Skin of body (tissue), 1 donor: ENCODE measurements at regions not wholly inside any gene's neighbourhood (a gene's known extent, or its start where the extent isn't known, plus 50 kb on each side); places are given as distances from the start of the nearest gene placed in this dataset.
A peak's percentile ranks its signal among the peaks of the same experiment; 100 is the strongest.
"Not testable (repeated sequence)": the region's sequence is repeated elsewhere in the genome, so short reads cannot be mapped to it uniquely, and the experiment has no call there.

Source experiments
- DNase-seq: peaks from one replicate; lab custom pipeline; 2025; lab: John Stamatoyannopoulos, UW

DNA sequence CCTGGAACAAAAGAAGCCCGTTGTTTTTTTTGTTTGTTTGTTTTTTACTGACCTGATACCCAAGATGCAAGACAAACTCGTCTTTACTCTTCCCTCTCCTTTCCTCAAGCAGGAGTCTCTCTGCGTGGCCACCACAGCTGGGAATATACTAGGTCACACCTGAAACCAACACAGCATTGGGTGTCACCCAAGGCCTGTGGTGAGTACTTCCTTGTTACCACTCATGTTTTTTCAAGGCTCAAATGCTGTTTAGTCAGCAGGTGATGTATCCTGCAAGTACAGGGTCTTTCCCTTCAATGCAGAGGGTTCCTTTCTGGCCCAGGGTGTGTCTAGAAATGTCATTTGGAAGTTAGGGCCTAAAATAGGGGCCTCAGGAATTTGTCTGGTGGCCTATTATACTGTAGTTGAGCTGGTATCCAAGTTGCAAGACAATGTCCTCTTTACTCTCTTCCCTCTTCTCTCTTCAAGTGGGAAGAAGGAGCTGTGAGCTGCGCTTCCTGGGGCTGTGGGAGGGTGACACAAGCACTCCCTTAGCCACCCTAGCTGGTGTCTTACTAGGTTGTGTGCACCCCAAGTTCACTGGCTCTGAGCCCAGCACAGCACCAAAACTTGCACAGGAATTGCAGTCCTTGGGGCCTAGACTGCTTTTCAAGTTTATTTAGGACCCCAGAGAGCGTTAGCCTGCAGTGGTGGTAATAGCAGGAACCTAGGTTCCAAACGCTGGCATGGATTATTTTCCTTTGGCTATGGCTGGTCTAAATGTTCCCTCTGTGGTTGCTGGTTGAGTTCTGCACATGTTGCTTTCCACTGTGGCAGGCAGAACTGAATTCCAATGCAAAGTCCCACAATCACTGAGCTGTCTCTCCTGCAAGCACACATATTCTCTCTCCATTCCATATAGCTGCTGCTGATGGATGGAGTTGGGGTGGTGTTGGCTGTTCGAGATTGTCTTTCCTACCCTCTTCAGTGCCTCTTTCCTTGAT, 91.4 kb upstream of the LYPLAL1 start:
- DNase-seq = no peak

DNA sequence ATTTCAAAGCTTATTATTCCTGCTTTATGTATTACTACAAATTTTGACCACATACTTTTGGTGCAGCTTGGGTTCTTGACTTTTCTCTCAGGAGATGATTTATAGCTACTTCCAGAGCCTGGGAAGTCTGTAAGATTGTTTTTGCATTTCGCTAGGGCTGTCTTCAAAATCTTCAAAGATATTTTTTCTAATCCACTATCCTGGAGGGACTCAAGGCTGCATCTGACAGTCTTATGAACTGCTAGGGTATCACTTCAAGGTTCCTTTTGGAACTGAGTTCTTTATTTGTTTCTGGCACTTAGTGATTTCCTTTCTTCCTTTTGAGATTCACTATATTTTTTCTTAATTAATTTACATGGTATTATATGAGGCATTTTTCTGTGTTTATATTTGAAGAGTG, 90.0 kb upstream of the LYPLAL1 start:
- DNase-seq = no peak

DNA sequence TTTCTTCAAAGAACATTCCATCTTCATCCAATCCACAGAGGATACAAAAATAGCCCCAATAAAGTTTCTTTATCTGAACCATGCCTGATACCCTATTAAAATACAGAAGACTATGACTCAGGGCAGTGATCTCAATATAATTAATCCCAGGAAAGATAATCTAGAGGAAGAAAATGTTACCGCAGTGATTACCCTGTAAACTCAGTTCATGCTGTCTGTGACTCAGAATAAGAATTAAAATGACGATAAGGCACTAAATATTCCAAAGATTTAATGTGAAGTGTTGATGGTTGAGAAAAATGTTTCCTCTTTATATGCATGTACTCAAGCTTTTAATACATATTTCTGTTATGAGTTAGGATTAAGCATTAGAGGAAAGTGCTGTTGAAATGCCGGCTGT, 88.6 kb upstream of the LYPLAL1 start:
- DNase-seq = no peak

DNA sequence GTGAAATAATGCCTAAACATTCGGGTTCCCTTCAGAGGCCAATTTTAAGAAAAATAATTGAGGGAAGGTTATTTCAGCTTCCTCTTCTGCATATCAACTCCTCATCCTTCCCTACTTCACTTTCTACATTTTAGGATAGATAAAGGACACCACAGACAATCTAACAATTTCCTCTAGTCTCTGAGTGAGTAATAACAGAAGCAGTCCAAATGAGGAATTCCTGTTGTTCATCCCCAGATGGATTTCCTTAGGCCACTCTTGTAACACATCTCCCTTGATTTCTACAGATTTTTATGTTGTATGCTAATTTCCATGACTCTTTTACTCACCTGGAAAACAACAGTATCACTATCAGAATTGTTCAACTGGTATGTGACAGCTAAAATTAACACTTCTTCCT, 87.7 kb upstream of the LYPLAL1 start:
- no peak for DNase-seq

DNA sequence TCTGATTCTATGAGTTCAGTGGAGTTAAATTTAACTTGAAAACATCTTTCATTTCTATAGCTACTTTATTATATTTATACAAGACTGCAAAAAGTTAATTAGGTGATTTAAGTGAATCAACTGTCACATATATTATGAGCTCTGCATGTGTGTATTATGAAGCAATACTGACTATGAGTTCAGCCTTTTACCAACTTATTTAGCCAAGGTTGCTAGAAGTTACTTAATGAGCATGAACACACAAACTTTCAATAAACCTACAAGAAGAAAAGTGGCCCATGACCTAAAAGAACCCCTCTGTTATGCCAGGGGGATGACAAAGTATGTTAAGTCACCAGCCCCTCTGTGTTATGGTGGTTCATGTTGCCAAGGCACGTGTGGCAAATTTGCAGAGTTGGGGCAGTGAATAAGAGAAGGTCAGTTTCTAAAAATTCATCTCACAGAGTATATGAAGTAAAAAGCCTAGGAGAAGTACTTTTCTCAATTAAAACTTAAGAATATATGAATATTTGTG, 86.7 kb upstream of the LYPLAL1 start:
- no peak for DNase-seq

DNA sequence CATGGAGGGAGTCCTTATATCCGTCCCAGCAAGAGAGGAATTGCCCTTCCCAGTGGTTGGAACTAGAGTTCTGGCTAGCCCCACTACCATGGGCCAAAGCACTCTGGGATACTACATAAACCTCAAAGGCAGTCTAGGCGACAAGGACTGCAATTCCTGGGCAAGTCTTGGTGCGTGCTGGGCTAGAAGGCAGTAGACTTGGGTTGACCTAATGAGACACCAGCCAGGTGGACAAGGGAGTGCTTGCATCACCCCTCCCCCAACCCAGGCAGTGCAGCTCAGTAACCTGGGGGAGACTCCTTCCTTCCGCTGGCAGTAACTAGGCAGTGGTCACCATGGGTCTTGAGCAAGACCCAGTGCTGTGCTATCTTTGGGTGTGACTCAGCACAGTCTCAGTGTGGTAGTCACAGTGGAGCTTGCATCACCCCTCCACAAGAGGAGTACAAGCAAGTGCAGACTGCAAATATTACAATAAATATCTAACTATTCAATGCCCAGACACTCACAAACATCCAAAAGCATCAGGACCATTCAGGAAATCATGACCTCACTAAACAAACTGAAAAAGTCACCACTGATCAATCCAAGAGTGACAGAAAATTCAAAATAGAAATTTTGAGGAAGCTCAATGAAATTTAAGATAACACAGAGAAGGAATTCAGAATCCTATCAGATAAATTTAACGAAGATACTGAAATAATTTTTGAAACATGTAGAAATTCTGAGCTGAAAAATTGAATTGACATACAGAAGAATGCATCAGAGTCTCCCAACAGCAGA, 84.7 kb upstream of the LYPLAL1 start:
- DNase-seq = no peak

DNA sequence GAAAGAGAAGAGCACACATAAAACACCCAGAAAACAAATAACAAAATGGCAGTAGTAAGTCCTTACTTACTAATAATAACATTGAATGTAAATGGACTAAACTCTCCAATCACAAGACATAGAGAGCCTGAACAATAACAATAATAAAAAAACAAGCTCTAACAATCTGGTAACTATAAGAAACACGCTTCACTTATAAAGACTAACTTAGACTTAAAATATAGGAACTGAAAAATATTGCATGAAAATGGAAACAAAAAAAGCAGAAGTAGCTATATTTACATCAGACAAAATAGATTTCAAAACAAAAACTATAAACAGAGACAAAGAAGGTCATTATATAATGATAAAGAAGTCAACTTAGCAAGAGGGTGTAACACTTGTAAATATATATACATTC, 83.1 kb upstream of the LYPLAL1 start:
- no peak for DNase-seq

DNA sequence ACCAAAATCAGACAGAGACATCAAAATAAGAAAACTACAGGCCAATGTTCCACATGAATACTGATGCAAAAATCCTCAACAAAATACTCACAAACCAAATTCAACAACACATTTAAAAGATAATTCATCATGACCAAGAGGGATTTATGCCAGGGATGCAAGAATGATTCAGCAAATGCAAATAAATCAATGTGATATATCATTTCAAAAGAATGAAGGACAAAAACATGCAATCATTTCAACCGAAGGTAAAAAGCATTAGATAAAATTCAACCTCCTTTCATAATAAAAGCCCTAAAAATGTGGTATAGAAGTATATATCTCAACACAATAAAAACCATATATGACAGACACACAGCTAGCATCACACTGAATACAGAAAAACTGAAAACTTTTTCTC, 81.5 kb upstream of the LYPLAL1 start:
- no peak for DNase-seq

DNA sequence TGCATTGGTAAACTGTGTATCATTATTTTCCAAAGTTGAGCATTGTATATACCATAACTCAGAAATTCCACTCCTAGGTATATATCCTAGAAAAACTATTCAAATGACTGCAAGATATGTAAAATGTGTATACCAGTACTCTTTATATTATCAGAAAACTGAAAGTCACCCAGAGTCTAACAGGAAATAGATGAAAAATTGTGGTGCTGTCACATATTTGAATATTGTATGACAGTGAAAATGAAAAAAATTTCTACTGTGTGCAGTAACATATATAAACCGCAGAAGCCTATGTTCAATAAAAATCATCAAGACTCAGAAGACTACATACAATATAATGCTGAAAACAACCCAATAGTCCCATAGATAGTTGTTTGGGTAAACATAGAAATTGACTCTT, 74.4 kb upstream of the LYPLAL1 start:
- DNase-seq = no peak

DNA sequence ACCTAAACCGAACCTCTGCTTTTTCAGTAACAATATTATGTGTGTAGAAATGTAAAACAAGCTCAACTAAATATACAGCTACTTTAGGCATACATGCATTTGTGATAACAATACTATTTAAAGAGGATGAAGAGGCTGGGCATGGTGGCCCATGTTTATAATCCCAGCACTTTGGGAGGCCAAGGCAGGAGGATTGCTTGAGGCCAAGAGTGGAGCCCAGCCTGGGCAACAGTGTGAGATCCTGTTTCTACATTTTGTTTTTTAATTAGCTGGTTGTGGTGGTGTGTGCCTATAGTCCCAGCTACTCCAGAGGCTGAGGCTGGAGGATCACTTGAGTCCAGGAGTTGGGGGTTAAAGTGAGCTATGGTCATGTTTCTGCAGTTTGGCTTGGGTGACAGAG, 73.6 kb upstream of the LYPLAL1 start:
- DNase-seq = no peak

DNA sequence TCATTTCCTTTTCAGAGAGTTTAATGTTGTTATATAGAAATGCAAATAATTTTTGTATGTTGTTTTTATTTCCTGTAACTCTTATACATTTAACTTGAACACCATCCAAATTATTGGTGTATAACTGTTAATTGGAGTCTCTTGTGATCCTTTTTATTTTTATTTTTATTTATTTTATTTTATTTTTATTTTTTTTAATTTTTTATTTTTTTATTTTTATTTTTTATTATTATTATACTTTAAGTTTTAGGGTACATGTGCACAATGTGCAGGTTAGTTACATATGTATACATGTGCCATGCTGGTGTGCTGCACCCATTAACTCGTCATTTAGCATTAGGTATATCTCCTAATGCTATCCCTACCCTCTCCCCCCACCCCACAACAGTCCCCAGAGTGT, 71.2 kb upstream of the LYPLAL1 start:
- not testable (repeated sequence) for DNase-seq

DNA sequence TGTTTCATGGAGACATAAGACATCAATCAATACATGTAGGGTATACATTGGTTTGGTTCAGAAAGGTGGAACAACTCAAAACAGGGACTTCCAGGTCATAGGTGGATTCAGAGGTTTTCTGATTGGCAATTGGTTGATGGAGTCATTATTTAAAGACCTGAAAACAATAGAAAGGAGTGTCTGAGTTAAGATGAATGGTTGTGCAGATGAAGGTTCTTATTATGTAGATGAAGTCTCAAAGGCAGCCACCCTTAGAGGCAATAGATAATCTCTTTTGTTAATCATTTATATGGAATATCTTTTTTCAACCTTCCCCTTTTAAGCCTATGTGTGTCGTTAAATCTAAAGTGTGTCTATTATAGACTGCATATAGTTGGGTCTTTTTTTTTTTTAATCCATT, 67.8 kb upstream of the LYPLAL1 start:
- no peak for DNase-seq

DNA sequence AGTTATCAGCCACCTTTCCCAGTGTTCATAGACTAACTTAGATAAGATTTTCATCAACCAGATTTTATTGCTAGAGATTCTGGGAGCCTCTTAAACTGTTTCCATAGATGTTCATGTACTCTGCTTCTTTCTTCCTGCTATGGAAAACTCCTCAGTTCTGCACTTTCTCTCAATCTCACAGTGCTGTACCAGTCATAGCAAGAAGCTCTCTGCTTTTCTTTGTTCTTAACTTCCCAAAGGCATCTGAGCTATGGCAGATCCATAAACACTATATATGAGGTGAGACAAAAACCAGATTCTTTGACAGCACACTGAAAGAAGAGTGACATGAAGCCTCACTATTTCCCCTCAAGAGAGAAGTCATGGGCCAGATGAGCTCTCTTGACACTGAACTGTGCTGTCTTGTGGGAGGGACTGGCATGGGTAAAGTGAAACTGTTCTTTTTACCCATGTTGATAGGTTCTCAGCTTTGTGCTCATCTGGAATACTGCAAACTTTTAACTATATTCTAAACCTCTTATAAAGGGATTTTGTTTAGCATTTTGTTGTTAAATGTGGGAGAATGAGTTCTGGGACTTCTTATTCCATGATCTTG, 64.2 kb upstream of the LYPLAL1 start:
- no peak for DNase-seq

DNA sequence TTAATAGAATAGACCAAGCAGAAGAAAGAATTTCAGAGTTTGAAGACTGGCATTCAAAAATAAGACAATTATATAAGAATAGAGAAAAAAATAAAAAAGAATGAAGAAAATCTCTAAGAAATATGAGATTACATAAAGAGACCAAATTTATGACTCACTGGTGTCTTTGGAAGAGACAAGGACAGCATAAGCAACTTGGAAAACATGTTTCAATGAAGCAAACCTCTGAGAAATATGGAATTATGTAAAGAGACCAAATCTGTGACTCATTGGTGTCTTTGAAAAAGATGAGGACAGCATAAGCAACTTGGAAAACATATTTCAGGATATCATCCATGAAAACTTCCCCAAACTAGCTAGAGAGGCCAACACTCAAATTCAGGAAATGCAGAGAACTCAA, 60.4 kb upstream of the LYPLAL1 start:
- DNase-seq = no peak

DNA sequence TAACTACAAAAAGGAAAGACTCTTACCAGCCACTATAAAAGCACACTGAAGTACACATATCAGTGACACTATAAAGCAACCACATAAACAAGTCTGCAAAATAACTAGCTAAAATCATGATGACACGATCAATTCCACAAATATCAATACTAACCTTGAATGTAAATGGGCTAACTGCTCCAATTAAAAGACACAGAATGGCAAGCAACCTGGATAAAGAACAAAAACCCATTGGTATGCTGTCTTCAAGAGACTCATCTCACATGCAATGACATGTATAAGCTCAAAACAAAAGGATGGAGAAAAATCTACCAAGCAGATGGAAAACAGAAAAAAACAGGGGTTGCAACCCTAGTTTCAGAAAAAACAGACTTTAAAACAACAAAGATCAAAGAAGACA, 59.7 kb upstream of the LYPLAL1 start:
- DNase-seq = no peak

DNA sequence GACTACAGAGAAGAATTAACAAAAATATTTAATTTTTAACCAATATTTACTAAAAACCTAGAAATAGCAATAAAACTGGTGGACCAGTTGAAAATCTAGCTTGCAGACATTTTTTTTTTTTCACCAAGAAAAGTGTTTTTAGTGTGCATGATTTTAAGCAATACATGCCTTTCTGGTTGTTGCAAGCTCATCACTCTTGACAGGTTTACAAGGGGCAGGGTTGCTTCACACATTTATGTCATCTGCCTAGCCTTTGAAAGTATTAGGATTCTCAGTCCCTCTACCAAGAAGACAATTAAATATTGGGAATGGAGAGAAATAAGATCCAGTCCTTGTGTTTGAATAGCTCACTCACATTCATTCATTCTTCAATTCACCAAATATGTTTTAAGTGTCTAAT, 53.8 kb upstream of the LYPLAL1 start:
- DNase-seq = no peak

DNA sequence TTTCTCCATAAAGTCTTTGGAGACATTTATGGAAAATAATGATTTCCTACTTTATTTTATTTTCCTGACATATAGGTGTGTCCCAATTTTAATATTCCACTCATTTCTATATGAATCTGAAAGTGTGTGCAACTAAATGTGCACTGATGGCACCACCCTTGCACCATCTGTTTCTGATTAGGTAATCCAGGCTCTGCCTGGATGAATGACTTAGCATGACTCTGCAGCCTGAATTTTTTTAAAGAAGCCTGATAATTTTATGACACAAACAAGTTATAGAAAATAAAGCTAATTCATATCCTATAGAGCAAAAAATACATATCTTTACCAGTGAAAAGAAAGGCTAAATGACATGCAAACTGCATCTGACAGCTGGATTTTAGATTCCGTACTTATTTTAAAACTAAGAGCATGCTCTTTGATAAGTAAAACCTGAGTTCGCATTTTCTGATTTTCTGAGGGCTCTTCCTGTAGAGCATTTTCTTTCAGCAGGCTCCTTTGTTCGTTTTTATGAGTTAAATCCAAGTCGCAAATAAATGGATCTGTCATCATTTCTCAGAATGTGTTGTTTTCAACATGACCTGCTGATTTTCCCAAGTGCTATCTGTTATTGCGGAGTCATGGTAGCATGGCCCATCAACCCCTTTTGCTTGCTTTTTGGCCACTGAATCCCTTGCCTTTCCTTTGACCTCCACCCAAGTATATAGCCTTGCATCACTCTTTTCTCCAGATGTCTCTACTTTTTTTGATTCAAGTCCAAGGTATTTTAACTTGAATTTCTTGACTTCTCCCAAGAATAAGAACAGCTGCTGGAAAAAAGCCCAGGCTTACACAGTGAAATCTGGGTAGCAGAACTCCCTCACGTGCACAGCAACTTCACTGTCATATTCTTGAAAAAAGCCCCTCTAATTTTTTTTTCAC, 52.8 kb upstream of the LYPLAL1 start:
- DNase-seq = peak; percentile 97

DNA sequence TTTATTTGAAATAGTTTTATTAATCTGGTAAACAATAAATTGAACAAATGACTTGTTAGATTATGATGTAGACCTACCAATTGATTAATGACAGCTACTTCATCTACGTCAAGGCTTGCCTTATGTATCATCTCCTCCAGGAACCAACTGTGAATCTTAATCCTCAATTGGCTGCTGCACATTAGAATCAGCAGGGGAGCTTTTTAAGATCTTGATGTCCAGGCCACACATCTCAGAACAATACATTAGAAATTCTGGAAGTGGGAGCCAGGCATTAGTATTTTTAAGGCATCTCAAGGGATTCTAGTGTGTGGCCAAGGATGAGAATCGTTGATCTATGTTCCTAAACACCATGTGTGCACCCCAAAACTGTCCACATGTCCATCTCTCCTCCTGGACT, 52.0 kb upstream of the LYPLAL1 start:
- peak; percentile 81 for DNase-seq

DNA sequence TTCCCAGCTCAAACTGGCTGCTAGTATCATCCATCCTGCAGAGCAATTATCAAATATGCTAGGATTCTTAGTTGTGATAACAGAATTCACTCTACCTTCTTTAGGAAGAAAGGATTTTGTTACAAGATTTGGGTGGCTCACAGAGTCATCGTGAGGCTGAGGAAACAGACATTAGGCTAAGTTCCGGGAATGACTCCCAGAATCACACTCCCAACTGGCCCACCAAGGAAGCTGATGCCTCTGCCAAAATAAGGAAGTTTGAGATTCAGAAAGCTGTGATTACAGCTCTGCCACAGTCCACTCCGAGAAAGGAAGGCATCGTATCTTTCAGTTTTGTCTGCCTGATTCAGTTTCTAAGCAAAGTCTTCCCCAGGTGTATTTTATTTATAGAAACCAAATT, 50.6 kb upstream of the LYPLAL1 start:
- peak; percentile 36 for DNase-seq
